Pons (tissue), 1 donor: ENCODE measurements at regions not wholly inside any gene's neighbourhood (a gene's known extent, or its start where the extent isn't known, plus 50 kb on each side); places are given as distances from the start of the nearest gene placed in this dataset.
A peak's percentile ranks its signal among the peaks of the same experiment; 100 is the strongest.

Experiments
- DNase-seq: peaks from one replicate; pipeline ENCODE4 v3.0.0-alpha.2; 2016; ENCODE audit warnings: low spot score

DNA sequence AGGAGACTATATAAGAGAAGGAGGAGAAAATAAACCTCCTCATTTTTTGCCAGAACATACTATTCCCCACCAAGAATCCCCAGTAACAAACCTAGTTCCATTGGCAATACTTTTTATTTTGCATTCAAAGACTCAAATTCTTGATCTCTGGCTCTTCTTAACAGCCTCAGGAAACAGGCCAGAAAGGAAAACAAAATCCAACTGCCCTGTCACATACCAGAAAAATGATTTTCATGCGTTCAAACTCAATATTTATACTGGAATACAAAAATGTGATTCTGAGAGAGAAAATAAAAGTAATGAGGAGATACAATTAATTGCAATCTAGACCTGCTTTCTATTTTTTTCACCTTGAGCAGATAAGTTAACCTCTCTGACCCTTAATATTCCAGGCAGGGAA is 435.9 kb upstream of the AUTS2 start:
- DNase-seq = no peak

DNA sequence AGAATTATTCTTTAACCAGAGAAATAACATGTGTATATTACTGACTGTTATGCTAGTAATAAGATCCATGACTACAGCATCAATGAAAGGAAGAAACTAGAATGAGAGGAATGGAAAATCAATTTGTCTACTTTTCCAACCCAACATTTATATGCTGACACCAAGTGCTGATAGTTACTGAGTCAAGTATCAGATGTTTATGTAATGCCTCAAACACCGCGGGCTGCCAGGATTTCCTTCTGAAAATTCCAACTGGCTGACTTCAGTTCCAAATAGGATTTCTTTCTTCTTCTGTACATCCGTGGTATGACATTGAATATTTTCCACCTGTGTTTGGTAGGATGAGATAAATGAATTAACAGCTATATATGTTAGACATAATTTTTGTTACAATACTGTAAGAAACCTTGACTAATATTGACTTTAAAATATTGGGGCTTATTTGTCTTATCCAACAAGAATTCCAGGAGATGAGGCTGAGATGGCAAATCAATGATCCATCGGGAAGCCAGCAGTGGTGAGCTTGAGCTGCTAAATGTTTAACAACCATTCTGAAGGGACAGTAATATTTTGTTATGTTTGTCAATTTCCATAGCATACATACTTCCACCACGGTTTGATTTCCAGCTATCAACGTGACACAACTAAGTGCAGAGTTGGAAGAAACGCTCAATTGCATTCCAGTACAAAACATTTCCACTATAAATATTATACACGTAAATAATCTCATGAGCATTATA is 435.2 kb upstream of the AUTS2 start:
- no peak for DNase-seq

DNA sequence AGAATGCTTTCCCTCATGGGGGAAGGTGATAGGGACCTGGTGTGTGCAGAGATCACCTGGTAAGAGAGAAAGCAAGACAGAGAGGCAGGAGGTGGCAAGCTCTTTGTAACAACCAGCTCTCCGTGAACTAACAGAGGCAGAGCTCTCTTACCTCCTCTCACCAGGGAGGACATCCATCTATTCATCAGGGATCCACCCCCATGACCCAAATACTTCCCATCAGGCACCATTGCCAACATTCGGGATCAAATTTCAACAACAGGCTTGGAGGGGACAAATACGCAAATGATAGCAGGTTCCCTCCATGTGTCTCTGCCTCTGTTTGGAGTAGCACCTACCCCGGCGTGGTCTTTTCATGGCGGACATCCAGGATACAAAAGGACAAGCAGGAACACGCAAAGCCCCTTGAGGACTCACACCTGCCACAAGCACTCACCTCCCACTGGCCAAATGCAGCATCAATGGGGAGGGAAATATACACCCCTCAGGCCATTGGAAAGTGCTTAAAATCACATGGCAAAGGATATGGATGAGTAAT is 431.2 kb upstream of the AUTS2 start:
- DNase-seq = no peak

DNA sequence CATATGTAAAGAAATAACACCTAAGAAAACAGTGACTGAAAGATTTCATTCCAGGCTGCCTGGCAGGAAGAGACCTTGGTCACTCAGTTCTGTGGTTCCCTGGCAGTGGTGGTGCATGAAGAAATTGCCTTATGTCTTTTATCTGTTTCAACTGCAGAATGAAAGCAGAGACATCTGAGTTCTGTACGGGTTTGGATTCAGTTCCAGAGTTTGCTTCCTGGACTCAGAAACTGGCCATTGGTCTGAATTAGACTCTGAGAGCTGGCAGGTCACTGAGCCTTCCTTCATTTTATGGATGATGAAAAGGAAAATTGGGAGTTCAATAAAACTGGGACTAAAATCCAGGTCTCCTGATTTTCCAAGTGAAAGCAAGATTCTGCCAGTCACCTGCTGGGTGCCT is 428.9 kb upstream of the AUTS2 start:
- no peak for DNase-seq

DNA sequence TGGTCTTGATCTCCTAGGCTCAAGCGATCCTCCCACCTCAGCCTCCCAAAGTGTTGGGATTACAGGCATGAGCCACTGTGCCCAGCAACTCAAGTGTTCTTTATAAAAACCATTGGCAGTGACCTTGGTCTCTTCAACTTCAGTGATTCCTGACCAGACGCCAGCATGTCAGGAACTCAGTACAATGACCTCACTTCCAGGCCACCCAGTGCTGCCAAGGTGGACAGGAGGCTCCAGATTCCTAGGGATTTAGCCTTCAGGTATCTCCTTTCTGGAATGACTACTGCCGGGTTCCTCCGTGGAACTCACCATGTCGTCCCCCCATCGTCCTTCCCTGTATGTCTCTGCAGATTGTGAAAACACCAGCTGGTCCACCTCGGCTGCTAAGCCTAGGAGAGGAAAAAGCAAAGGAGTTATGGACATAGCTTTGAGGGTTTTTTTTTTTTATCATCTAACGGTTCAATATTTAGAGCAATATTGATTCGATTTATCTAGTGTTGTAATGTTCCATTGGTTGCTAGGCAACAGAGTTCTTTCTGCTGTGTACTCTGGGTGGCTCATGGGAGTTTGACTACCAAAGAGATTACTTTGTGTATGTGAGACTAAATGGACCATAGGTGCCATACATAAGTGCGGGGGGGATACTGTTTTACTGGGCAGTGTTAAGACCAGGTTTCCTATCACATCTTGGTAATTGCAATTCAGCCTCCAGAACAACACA is 425.8 kb upstream of the AUTS2 start:
- no peak for DNase-seq

DNA sequence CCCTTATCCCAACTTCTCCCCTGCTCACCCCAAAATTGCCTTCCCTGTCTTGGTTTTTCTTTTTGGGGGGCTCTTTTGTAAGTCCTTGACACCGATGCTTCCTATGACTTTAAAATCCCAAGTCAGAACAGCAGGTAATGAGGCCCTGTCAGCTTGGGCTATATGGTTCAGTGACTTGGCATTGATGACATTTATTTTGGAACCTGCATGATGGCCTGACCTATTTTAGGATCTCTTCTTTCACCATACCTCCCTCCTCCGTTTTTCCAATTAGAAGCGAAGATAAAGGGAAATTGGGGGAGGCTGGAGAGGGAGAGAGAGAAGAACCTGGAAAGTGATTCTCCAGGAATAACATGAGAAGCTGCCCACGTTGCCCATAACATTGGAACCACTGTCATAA is 424.9 kb upstream of the AUTS2 start:
- no peak for DNase-seq

DNA sequence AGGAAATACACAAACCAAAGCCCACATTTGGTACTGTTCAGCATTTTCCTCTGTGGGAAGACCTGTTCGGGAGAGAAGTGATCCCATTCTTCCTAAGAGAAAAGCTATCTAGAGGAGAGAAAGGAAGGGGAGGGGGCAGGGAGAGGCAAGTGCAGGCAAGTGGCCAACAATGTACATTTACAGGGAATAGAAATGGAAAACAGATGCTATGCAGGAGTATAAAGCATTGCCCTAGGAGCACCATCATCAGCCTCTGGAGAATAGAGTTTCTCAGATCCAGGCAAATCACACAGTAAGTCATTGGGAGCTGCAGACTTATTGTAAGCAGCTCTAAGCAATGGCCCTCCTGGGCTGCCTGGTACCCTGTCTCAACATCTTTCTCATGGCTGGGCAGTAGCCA is 424.4 kb upstream of the AUTS2 start:
- DNase-seq = no peak

DNA sequence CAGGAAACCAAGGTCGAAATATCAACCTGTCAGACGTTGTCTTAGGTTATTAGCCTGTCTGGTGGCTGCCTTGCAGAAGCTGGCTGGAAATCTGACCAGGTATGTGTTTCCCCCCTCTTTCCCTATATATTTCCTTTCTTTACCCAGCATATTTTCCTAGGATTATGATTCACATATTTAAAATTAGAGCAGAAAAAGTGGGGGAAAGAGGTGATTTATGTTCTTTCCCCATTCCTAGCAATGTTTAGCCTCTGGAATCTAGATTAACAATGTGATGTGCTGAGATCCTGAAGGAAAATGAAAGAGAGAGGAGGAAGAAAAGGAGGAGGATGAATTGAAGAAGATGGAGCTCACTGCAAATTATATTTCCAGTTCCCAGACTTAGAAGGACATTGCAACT is 421.4 kb upstream of the AUTS2 start:
- no peak for DNase-seq

DNA sequence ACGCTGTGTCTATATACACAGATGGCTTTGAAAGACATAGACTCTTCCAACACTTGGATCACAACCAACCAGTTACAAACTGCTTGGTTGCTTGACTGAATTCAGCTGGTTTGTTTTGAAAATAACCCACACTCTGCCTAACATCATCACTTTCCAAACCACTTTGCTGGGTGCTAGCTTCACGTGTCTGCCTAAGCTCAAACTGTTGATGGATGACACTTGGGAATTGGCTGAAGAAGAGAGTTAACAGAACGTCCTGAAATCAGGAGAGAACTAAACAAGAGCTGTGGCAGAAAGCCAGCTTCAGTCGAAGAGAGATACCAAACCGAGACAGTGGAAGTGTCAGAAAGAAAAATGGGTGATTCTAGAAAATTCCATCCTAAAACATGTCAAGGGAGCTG is 420.8 kb upstream of the AUTS2 start:
- DNase-seq = no peak

DNA sequence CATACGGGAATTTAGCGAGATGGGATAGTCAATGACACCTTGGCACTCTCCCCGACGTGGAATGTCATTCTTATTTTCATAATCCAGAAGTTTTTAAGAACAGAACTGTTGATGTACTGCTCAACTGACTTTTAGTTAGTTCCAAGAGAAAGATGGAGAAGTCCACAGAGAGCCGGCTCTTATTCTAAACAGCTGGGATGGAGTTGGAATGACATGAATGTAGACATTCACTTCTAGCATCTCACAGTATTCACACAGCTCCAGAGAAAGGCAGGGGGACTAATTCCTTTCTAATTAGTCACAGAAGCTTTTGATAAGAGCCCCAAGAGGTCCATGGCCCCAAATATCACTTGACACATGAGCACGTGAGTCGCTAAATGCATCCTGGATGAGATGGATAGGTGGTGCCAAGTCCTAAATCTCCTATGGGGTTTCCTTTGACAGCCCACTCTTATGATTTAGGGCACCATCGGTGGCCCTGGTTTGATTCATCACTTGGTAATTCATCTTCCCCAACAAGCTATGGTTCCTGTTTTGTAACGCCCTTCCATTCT is 420.3 kb upstream of the AUTS2 start:
- DNase-seq = no peak

DNA sequence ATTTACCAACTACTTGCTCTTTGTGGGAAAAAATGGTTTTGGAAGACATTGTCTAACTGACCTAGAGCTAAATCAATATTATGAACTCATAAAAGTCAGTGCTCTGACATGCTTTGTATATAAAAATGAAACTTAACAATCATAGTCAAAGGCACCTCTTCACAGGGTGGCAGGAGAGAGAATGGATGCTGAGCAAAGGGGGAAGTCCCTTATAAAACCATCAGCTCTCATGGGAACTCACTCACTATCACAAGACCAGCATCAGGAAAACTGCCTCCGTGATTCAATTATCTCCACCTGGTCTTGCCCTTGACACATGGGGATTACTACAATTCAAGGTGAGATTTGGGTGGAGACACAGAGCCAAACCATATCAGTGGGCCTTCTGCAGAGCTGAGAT is 417.6 kb upstream of the AUTS2 start:
- DNase-seq = no peak

DNA sequence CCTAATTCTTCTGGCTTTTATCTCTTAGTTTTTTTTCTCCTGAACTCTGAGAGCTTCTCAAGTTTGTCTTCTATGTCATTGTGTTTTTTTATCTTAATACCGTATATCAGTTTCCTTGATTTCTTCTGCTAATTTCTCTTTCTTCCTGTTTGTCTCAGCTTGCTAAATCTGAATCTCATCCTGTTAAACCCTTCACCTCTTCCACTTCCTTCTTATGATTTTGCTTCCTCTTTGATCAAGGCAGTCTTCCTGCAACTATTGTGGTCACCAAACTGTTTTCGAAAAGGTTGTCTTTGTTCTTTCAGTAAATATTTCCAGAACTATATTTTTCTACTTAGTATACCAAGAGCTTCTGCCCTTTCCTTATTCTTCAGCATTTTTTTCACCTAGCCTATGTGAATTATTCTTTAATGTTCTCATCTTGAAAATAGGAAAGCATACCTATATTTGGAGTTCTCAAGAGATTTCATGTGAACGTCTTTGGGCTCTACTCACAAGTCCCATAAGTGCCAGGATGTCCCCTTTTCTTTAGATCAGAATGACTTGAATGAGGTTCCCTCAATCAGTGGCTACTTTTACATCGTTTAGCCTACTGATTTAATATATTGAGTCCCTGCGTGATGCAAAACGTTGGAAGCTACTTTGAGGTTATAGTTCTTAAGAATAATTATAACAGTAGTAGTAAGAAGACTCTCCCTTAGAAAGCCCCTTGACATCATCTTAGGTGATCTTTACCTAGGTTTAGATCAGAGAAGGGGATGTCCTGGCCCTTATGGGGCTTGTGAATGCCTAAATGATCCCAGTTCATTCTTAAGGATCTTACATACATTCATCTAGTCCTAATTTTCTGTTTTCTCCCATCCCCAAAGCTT is 415.4 kb upstream of the AUTS2 start:
- DNase-seq = peak; percentile 48

DNA sequence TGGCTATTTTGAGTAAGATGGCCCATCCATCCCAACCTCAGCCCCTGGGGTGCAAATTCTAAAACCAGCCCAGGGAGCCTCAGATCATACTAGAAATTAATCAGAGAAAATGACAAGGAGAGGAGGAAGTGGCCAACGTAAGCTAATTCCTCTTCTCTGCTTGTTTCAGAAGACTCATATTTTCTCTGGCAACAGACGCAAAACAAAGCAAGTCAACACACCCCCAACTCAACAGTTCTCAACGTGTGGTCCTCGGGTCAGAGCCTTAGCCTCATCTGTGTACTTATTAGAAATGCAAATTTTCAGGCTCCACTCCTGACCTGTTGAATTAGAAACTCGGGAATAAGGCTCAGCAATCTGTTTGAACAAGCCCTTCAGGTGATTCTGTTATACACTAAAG is 413.9 kb upstream of the AUTS2 start:
- DNase-seq = no peak

DNA sequence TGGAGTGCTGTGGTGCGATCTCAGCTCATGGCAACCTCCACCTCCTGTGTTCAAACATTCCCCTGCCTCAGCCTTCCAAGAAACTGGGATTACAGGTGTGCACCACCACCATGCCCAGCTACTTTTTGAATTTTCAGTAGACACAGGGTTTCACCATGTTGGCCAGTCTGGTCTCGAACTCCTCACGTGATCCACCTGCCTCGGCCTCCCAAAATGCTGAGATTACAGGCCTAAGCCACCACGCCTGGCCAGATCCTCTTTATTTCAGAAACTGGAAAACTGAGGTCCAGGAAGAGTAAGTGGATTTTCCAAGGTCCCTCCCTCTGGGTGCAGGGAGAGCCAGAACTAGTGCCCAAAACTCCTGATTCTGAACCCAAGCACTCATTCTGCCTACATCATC is 413.1 kb upstream of the AUTS2 start:
- DNase-seq = no peak

DNA sequence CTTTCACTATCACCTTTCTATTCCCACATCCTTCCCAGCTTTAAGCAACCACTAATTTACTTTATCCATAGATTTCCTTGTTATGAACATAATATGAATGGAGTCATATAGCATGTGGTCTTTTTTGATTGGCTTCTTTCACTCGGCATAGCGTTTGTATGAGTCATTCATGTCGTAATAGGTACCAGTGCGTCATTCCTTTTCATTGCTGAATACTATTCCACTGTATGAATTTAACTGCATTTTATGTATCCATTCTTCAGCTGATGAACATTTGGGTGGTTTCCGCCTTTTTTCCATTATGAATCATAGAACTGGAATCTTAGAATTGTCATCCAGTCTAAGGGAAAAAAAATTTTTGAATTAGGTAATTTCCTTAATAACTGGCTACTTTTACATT is 411.3 kb upstream of the AUTS2 start:
- no peak for DNase-seq

DNA sequence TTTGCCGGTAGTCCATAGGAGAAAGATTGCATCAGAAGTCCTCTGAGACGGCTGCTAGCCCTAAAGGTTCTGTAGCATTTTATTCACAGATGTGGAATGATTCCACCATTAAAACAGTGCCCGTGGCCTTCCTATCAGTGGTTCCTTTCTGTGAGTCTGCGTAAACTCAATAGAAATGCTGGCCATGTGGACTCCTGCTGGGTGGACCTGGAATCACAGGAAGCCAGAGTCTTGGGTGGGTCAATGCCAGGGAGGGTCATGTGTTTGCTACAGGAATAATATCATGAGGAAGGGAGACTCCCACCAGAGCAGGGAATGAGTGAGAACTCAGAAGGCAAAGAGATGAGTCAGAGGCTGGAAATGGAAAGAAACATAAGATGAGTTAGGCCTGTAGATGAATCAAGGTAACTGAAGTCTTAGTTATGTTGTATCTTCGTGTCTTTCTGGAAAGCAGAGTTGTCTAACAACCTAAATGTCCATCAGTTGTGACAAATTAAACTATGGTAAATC is 410.4 kb upstream of the AUTS2 start:
- no peak for DNase-seq

DNA sequence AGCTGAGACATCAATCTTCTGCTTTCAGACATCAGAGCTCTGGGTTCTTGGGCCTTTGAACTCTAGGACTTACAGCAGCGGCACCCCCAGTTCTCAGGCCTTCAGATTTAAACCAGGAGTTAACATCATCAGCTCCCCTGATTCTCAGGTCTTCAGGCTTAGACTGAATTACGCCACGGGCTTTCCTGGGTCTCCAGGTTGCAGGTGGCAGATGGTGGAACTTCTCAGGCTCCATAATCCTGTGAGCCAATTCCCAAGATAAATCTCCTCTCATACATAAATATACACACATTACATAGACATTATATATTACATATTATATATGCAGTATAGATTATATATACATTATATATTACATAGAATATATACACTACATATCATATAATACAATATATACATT is 408.9 kb upstream of the AUTS2 start:
- no peak for DNase-seq

DNA sequence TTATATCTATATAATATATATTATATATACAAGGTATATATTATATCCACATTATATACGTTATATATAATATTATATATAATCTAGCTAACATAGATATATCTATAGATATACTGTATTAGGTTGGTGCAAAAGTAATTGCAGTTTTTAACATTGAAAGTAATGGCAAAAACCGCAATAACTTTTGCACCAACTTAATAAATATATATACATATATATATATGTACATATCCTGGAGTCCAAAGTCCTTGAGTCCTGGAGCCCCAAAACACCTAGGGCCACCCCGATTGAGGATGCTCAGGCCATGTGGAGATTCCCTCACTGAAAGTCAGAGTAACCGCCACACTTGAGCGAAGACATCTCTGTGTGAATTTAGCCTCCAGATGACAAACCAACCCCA is 408.2 kb upstream of the AUTS2 start:
- no peak for DNase-seq

DNA sequence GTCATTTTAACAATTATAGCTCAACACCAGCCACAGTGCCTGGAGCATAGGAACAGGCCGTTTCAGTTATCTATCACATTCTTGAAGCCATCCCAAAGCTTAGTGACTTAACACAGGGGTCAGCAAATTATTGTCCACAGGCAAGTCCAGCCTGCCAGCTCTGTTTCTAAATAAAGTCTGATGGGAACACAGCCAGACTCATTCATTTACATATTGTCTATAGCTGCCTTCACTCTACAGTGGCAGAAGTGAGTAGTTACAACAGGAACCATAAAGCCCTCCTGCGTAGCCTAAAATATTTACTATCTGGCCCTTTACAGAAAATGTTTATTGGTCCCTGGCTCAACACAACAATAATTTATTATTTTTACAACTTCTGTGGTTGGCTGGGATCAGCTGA is 407.5 kb upstream of the AUTS2 start:
- DNase-seq = peak; percentile 22

DNA sequence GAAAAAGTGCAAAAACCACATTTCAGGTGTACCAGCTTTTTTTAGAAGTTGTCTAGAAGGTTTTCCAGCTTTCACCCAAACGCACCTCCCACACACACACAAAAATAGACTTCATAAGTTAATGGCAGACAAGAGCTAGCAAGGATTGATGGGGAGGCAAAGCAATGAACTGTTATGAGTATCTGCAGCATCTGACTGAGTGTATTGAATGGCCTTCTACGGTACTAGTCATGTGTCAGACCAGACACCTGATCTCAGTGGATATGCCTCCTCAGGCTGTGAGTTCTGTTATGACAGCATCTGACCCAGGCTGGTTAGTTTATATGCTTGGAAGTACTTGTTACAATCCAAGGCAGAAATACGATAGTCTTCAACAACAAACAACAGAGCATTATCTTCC is 406.1 kb upstream of the AUTS2 start:
- no peak for DNase-seq

DNA sequence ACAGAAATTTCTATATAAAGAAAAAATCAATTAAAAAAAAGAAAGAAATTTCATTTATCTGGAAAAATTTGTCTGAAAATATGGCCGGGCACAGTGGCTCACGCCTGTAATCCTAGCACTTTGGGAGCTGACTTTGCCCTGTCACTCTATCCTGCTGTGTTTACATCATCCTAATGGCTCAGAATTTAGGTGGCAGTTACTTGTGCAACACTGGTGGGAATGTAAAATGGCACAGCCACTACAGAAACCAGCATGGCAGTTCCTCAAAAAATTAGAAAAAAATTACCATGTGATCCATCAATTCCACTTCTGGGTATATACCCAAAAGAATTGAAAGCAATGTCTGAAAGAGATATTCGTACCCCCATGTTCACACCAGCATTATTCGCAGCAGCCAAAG is 405.2 kb upstream of the AUTS2 start:
- DNase-seq = no peak

DNA sequence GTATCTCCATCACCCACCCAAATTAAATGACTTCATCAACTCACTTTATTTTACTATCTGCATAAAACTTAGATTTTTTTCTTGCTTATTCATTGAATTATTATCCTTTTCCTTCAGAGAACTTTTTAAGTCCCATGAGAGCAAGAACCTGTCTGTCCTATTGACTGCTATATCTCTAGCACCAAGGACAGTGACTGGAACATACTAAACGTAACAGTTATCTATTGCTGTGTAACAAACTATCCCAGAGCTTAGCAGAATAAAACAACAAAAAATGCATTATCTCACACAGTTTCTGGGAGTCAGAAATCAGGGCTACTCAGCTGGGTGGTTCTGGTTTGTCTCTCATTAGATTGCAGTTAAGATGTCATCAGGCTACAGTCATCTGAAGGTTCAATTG is 401.7 kb upstream of the AUTS2 start:
- DNase-seq = no peak
